Ovary (tissue), 3 donors: ENCODE measurements at regions not wholly inside any gene's neighbourhood (a gene's known extent, or its start where the extent isn't known, plus 50 kb on each side); places are given as distances from the start of the nearest gene placed in this dataset.
"Not testable (repeated sequence)": the region's sequence is repeated elsewhere in the genome, so short reads cannot be mapped to it uniquely, and the experiment has no call there.

Source experiments
- EP300 ChIP-seq: sonication (generic); formaldehyde crosslinking; IDR thresholded peaks from one replicate; pipeline ENCODE4 v1.6.1; 2017; ENCODE audit warnings: antibody characterized with exemption
- POLR2A ChIP-seq: fragments of 450-650 bp; IDR thresholded peaks from one replicate; pipeline ENCODE4 v1.6.1; 2017; ENCODE audit warnings: antibody characterized with exemption, mild to moderate bottlenecking, moderate library complexity
- TF ChIP-seq, protein P1 (sequence below), 3 donors: fragments of 450-650 bp in 2 of 3; fragments of 200-600 bp in 1 of 3; IDR thresholded peaks; one replicate each; pipeline versions ENCODE4 v1.5.1 to v1.8.0; 2016 to 2022; ENCODE audit warnings: antibody characterized with exemption in 3 of 3, mild to moderate bottlenecking in 1 of 3
- donor health status: DM: no; HTN: no; CAD: no.

DNA sequence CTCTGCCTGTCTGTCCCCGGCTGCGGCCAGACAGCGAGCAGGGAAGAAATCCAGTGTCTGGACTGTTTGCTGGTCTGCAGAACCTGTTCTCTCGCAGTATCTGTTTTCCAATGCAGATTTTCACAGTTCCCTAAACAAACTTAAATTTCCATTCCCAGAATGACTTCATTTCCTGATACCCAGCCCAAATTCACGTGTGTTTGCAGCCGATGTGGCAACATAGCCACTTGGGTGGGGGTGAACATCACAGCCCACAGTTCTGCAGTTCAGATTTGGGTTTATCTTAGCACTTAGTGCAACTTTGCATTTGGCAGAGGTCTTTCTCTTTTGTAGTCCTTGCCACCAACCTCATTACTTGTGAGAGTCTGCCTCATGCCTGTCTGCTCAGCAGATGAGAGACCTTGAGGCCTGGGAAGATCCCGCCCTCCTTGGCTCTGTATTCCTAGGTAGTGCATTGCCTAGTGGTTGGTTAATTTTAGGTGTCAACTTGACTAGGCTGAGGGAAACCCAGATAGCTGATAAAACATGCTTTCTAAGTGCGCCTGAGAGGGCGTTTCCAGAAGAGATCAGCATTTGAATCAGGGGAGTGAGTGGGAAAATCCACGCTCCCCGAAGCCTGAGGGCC, 122.8 kb upstream of the FAM20C start:
- TF ChIP-seq, protein P1, sequence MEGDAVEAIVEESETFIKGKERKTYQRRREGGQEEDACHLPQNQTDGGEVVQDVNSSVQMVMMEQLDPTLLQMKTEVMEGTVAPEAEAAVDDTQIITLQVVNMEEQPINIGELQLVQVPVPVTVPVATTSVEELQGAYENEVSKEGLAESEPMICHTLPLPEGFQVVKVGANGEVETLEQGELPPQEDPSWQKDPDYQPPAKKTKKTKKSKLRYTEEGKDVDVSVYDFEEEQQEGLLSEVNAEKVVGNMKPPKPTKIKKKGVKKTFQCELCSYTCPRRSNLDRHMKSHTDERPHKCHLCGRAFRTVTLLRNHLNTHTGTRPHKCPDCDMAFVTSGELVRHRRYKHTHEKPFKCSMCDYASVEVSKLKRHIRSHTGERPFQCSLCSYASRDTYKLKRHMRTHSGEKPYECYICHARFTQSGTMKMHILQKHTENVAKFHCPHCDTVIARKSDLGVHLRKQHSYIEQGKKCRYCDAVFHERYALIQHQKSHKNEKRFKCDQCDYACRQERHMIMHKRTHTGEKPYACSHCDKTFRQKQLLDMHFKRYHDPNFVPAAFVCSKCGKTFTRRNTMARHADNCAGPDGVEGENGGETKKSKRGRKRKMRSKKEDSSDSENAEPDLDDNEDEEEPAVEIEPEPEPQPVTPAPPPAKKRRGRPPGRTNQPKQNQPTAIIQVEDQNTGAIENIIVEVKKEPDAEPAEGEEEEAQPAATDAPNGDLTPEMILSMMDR (IDR thresholded peaks at IDR 0.05) = not testable (repeated sequence)
- not testable (repeated sequence) for TF ChIP-seq EP300, POLR2A
